ENCODE measurements at regions not wholly inside any gene's neighbourhood (a gene's known extent, or its start where the extent isn't known, plus 50 kb on each side); places are given as distances from the start of the nearest gene placed in this dataset.

GRCh38 chr18:55713707-55714106 is 125.7 kb upstream of the TCF4 start (continued):
- no peak for TF ChIP-seq TSHZ2 (CRISPR knock-in tag; IDR thresholded peaks at IDR 0.05)

GRCh38 chr18:55706898-55707297 is 118.9 kb upstream of the TCF4 start:
- TF ChIP-seq ZC3H10 (CRISPR knock-in tag; IDR thresholded peaks at IDR 0.05) (no peak), ZNF70 (CRISPR knock-in tag; IDR thresholded peaks at IDR 0.05) (no peak), ISL1 (CRISPR knock-in tag; IDR thresholded peaks at IDR 0.05) (no peak), POU6F1 (CRISPR knock-in tag; IDR thresholded peaks at IDR 0.05; ENCODE audit: borderline replicate concordance, low read depth) (no peak), OSR1 (CRISPR knock-in tag; IDR thresholded peaks at IDR 0.05) (no peak), ZFP3 (CRISPR knock-in tag; IDR thresholded peaks at IDR 0.05) (no peak), ARNTL (CRISPR knock-in tag; IDR thresholded peaks at IDR 0.05; ENCODE audit: borderline replicate concordance, low read depth) (no peak), ZFP30 (CRISPR knock-in tag; IDR thresholded peaks at IDR 0.05) (no peak), RARB (CRISPR knock-in tag; IDR thresholded peaks at IDR 0.05) (no peak), GLIS3 (CRISPR knock-in tag; IDR thresholded peaks at IDR 0.05) (no peak), TSHZ2 (CRISPR knock-in tag; IDR thresholded peaks at IDR 0.05) (no peak), TCF4 (CRISPR knock-in tag; IDR thresholded peaks at IDR 0.05; ENCODE audit: borderline replicate concordance) (no peak), PATZ1 (CRISPR knock-in tag; IDR thresholded peaks at IDR 0.05; ENCODE audit: borderline replicate concordance) (no peak), ESRRG (CRISPR knock-in tag; IDR thresholded peaks at IDR 0.05) (no peak), CREB5 (CRISPR knock-in tag; IDR thresholded peaks at IDR 0.05; ENCODE audit: low read depth) (no peak), ZNF565 (CRISPR knock-in tag; conservative IDR thresholded peaks at IDR 0.05; ENCODE audit: low read depth) (no peak)
- no peak for ATAC-seq

- TF ChIP-seq OSR1 (CRISPR knock-in tag; IDR thresholded peaks at IDR 0.05) (no peak), ZNF70 (CRISPR knock-in tag; IDR thresholded peaks at IDR 0.05) (no peak), SNAI2 (CRISPR knock-in tag; IDR thresholded peaks at IDR 0.05) (no peak), BACH2 (CRISPR knock-in tag; IDR thresholded peaks at IDR 0.05; ENCODE audit: borderline replicate concordance) (no peak), TCF4 (CRISPR knock-in tag; IDR thresholded peaks at IDR 0.05; ENCODE audit: borderline replicate concordance) (no peak), RARB (CRISPR knock-in tag; IDR thresholded peaks at IDR 0.05) (no peak), PATZ1 (CRISPR knock-in tag; IDR thresholded peaks at IDR 0.05; ENCODE audit: borderline replicate concordance) (no peak), PPARA (CRISPR knock-in tag; IDR thresholded peaks at IDR 0.05; ENCODE audit: borderline replicate concordance) (no peak), CSRNP3 (CRISPR knock-in tag; IDR thresholded peaks at IDR 0.05) (no peak), POU6F1 (CRISPR knock-in tag; IDR thresholded peaks at IDR 0.05; ENCODE audit: borderline replicate concordance, low read depth) (no peak), ESRRG (CRISPR knock-in tag; IDR thresholded peaks at IDR 0.05) (no peak)
- no peak for ATAC-seq
These were observed 111.3 kb upstream of the TCF4 start for GRCh38 chr18:55699233-55699765.

Measured in SK-N-SH treated with all-trans-retinoic acid at 6 μM for 48 hours (cell line).